HG02840 (cell line): ENCODE measurements at regions not wholly inside any gene's neighbourhood (a gene's known extent, or its start where the extent isn't known, plus 50 kb on each side); places are given as distances from the start of the nearest gene placed in this dataset.
"Not testable (repeated sequence)": the region's sequence is repeated elsewhere in the genome, so short reads cannot be mapped to it uniquely, and the experiment has no call there.

ENCODE experiments used
- ATAC-seq: cut with Tn5 transposase; IDR thresholded peaks from one replicate; pipeline ENCODE4 v1.9.1; 2021; ENCODE audit warnings: mild to moderate bottlenecking, moderate library complexity, moderate number of reproducible peaks; ENCODE audit not compliant: unreplicated experiment, low FRiP score

- ATAC-seq, result no peak
Measured at GRCh38 chr5:92180391-92180790, 797.3 kb upstream of the ARRDC3 start.

GRCh38 chr5:92179651-92180050 is 796.5 kb upstream of the ARRDC3 start:
- ATAC-seq, result no peak

- no peak for ATAC-seq
Measured at GRCh38 chr5:92177926-92178487, 794.9 kb upstream of the ARRDC3 start.

GRCh38 chr5:92163906-92164305 is 780.8 kb upstream of the ARRDC3 start:
- no peak for ATAC-seq

GRCh38 chr5:92147798-92148197 is 764.7 kb upstream of the ARRDC3 start:
- no peak for ATAC-seq

- no peak for ATAC-seq
Measured at GRCh38 chr5:92147266-92147665, 764.1 kb upstream of the ARRDC3 start.

- ATAC-seq, result no peak
Measured at GRCh38 chr5:92145852-92146251, 762.7 kb upstream of the ARRDC3 start.

- no peak for ATAC-seq
Measured at GRCh38 chr5:92144824-92145223, 761.7 kb upstream of the ARRDC3 start.

GRCh38 chr5:92132294-92132908 is 749.3 kb upstream of the ARRDC3 start:
- not testable (repeated sequence) for ATAC-seq

GRCh38 chr5:92126182-92126581 is 743.1 kb upstream of the ARRDC3 start:
- no peak for ATAC-seq

- no peak for ATAC-seq
Measured at GRCh38 chr5:92119110-92119509, 736.0 kb upstream of the ARRDC3 start.

- ATAC-seq, result no peak
Measured at GRCh38 chr5:92106808-92107207, 723.7 kb upstream of the ARRDC3 start.

- ATAC-seq, result no peak
Measured at GRCh38 chr5:92104126-92104525, 721.0 kb upstream of the ARRDC3 start.

- ATAC-seq, result no peak
Measured at GRCh38 chr5:92102313-92102712, 719.2 kb upstream of the ARRDC3 start.

- ATAC-seq, result no peak
Measured at GRCh38 chr5:92092239-92092638, 709.1 kb upstream of the ARRDC3 start.

GRCh38 chr5:92086059-92086811 is 703.1 kb upstream of the ARRDC3 start:
- ATAC-seq, result no peak

GRCh38 chr5:92081958-92082712 is 699.0 kb upstream of the ARRDC3 start:
- no peak for ATAC-seq

- no peak for ATAC-seq
Measured at GRCh38 chr5:92070786-92071185, 687.7 kb upstream of the ARRDC3 start.

- no peak for ATAC-seq
Measured at GRCh38 chr5:92064993-92065392, 681.9 kb upstream of the ARRDC3 start.

- ATAC-seq, result no peak
Measured at GRCh38 chr5:92051741-92052140, 668.6 kb upstream of the ARRDC3 start.

GRCh38 chr5:92050970-92051369 is 667.9 kb upstream of the ARRDC3 start:
- ATAC-seq, result no peak
